HepG2 (cell line): ENCODE measurements at regions not wholly inside any gene's neighbourhood (a gene's known extent, or its start where the extent isn't known, plus 50 kb on each side); places are given as distances from the start of the nearest gene placed in this dataset.
A peak's percentile ranks its signal among the peaks of the same experiment; 100 is the strongest.

ENCODE experiments used
- ATRX ChIP-seq: sonication (generic); formaldehyde crosslinking; IDR thresholded peaks from 2 replicates; pipeline ENCODE4 v1.4.0; 2020; ENCODE audit warnings: missing genetic modification reagents, borderline replicate concordance
- BHLHE40 ChIP-seq: IDR thresholded peaks from 2 replicates; pipeline ENCODE4 v1.6.1; 2011; ENCODE audit warnings: low read length, improper control_type of control experiment
- ELF1 ChIP-seq: sonication (generic); formaldehyde crosslinking; IDR thresholded peaks from 2 replicates; pipeline ENCODE4 v1.4.0; 2020; ENCODE audit warnings: missing genetic modification reagents
- GABPA ChIP-seq, 2 experiments: IDR thresholded peaks; 2 replicates each; pipeline ENCODE4 v1.6.1; 2011 to 2016; ENCODE audit warnings: low read depth in 2 of 2, low read length in 1 of 2, missing biosample characterization in 1 of 2, missing genetic modification characterization in 1 of 2
- GFI1 ChIP-seq: sonication (generic); formaldehyde crosslinking; IDR thresholded peaks from 2 replicates; pipeline ENCODE4 v1.5.0; 2020; ENCODE audit warnings: missing genetic modification reagents, mild to moderate bottlenecking, borderline replicate concordance
- ISX ChIP-seq: sonication (generic); formaldehyde crosslinking; conservative IDR thresholded peaks from 2 replicates; pipeline ENCODE4 v1.5.0; 2020; ENCODE audit warnings: missing genetic modification reagents
- MEF2D ChIP-seq: sonication (generic); formaldehyde crosslinking; IDR thresholded peaks from 2 replicates; pipeline ENCODE4 v1.5.1; 2020; ENCODE audit warnings: mild to moderate bottlenecking, missing genetic modification reagents
- PPARG ChIP-seq: conservative IDR thresholded peaks from 2 replicates; pipeline ENCODE4 v1.6.1; 2016; ENCODE audit warnings: missing biosample characterization, missing genetic modification reagents
- SP140L ChIP-seq: sonication (generic); formaldehyde crosslinking; IDR thresholded peaks from 2 replicates; pipeline ENCODE4 v1.4.0; 2020; ENCODE audit warnings: missing genetic modification reagents, borderline replicate concordance
- TBX2 ChIP-seq: sonication (generic); formaldehyde crosslinking; IDR thresholded peaks from 2 replicates; pipeline ENCODE4 v1.5.0; 2020; ENCODE audit warnings: missing genetic modification reagents, mild to moderate bottlenecking, borderline replicate concordance
- TEAD3 ChIP-seq: optimal IDR thresholded peaks from 2 replicates; pipeline ENCODE3; 2016; ENCODE audit warnings: borderline replicate concordance
- ZNF101 ChIP-seq: sonication (generic); formaldehyde crosslinking; IDR thresholded peaks from 2 replicates; pipeline ENCODE4 v1.4.0; 2020; ENCODE audit warnings: mild to moderate bottlenecking, low read depth, missing genetic modification reagents, borderline replicate concordance
- ZNF3 ChIP-seq: IDR thresholded peaks from 2 replicates; pipeline ENCODE4 v1.7.0; 2017; ENCODE audit warnings: inconsistent platforms
- ZNF558 ChIP-seq: sonication (generic); formaldehyde crosslinking; IDR thresholded peaks from 2 replicates; pipeline ENCODE4 v1.9.0; 2022; ENCODE audit warnings: mild to moderate bottlenecking, missing genetic modification reagents, borderline replicate concordance
- ZNF615 ChIP-seq: sonication (generic); formaldehyde crosslinking; IDR thresholded peaks from 2 replicates; pipeline ENCODE4 v1.5.0; 2020; ENCODE audit warnings: mild to moderate bottlenecking, missing genetic modification reagents, borderline replicate concordance
- ZNF678 ChIP-seq: sonication (generic); formaldehyde crosslinking; IDR thresholded peaks from 2 replicates; pipeline ENCODE4 v1.4.0; 2020; ENCODE audit warnings: mild to moderate bottlenecking, missing genetic modification reagents
- ZSCAN12 ChIP-seq: sonication (generic); formaldehyde crosslinking; IDR thresholded peaks from 2 replicates; pipeline ENCODE4 v1.9.0; 2021; ENCODE audit warnings: mild to moderate bottlenecking, missing genetic modification reagents
- TF ChIP-seq, protein P1 (sequence below): sonication (generic); formaldehyde crosslinking; IDR thresholded peaks from 2 replicates; pipeline ENCODE4 v1.4.0; 2020; ENCODE audit warnings: mild to moderate bottlenecking, missing genetic modification reagents
- TF ChIP-seq, protein P2 (sequence below): IDR thresholded peaks from 2 replicates; pipeline ENCODE4 v1.6.1; 2016; ENCODE audit warnings: mild to moderate bottlenecking
- TF ChIP-seq, protein P3 (sequence below): sonication (generic); formaldehyde crosslinking; IDR thresholded peaks from 2 replicates; pipeline ENCODE4 v1.5.0; 2020; ENCODE audit warnings: mild to moderate bottlenecking, missing genetic modification reagents, borderline replicate concordance
- TF ChIP-seq, protein P4 (sequence below): sonication (generic); formaldehyde crosslinking; conservative IDR thresholded peaks from 2 replicates; pipeline ENCODE4 v1.4.0; 2020; ENCODE audit warnings: missing genetic modification reagents

DNA sequence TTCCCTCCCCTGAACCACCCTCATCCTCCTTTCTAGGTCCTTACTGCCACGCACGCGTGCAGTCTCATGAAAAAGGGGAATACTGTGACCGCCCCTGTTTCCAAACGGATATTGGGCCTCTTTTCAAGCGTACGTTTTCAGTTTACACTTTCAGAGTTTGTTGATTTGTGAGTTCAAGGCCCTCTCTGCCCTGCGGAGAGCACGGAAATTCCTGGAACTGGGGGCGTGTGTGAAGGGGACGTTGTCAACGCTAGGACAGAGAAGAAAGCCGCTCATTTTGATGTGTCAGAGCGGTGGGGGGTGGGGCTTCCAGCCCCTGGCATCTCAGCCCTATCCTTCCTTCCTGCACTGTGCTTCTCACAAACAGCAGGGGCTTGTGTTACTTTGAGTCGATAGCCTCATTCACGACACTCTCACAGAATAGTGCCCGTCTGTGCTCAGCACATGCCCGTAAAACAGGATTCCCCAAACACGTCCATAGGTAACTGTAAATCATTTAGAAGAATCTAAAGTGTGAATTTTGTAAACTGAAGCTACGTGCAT, 137.6 kb upstream of the PEG3 start (continued):
- TF ChIP-seq, protein P1, sequence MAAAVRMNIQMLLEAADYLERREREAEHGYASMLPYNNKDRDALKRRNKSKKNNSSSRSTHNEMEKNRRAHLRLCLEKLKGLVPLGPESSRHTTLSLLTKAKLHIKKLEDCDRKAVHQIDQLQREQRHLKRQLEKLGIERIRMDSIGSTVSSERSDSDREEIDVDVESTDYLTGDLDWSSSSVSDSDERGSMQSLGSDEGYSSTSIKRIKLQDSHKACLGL (CRISPR knock-in tag): no peak
- TF ChIP-seq ZNF558 (CRISPR knock-in tag) (peak; percentile 47; the same call in 1 of the 2 replicates), MEF2D (peak; percentile 93), PPARG (CRISPR knock-in tag) (peak; percentile 89), ZNF3 (CRISPR knock-in tag) (peak; percentile 74; the same call in 1 of the 2 replicates), GFI1 (peak; percentile 74), GABPA (IDR thresholded peaks at IDR 0.05; ENCODE audit: low read depth, low read length) (no peak), GABPA (CRISPR knock-in tag; IDR thresholded peaks at IDR 0.05; ENCODE audit: low read depth) (peak; percentile 67), ZSCAN12 (CRISPR knock-in tag) (no peak), BHLHE40 (peak; percentile 24; the same call in 1 of the 2 replicates), TBX2 (peak; percentile 94), ATRX (CRISPR knock-in tag) (no peak), ELF1 (CRISPR knock-in tag) (peak; percentile 69), ZNF101 (CRISPR knock-in tag) (no peak), ZNF678 (CRISPR knock-in tag) (no peak), SP140L (no peak; the same call in 1 of the 2 replicates), TEAD3 (CRISPR knock-in tag) (peak; percentile 94), ZNF615 (CRISPR knock-in tag) (no peak; the same call in 1 of the 2 replicates), ISX (no peak)
- TF ChIP-seq, protein P2, sequence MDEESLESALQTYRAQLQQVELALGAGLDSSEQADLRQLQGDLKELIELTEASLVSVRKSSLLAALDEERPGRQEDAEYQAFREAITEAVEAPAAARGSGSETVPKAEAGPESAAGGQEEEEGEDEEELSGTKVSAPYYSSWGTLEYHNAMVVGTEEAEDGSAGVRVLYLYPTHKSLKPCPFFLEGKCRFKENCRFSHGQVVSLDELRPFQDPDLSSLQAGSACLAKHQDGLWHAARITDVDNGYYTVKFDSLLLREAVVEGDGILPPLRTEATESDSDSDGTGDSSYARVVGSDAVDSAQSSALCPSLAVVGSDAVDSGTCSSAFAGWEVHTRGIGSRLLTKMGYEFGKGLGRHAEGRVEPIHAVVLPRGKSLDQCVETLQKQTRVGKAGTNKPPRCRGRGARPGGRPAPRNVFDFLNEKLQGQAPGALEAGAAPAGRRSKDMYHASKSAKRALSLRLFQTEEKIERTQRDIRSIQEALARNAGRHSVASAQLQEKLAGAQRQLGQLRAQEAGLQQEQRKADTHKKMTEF: peak; percentile 91
- TF ChIP-seq, protein P3, sequence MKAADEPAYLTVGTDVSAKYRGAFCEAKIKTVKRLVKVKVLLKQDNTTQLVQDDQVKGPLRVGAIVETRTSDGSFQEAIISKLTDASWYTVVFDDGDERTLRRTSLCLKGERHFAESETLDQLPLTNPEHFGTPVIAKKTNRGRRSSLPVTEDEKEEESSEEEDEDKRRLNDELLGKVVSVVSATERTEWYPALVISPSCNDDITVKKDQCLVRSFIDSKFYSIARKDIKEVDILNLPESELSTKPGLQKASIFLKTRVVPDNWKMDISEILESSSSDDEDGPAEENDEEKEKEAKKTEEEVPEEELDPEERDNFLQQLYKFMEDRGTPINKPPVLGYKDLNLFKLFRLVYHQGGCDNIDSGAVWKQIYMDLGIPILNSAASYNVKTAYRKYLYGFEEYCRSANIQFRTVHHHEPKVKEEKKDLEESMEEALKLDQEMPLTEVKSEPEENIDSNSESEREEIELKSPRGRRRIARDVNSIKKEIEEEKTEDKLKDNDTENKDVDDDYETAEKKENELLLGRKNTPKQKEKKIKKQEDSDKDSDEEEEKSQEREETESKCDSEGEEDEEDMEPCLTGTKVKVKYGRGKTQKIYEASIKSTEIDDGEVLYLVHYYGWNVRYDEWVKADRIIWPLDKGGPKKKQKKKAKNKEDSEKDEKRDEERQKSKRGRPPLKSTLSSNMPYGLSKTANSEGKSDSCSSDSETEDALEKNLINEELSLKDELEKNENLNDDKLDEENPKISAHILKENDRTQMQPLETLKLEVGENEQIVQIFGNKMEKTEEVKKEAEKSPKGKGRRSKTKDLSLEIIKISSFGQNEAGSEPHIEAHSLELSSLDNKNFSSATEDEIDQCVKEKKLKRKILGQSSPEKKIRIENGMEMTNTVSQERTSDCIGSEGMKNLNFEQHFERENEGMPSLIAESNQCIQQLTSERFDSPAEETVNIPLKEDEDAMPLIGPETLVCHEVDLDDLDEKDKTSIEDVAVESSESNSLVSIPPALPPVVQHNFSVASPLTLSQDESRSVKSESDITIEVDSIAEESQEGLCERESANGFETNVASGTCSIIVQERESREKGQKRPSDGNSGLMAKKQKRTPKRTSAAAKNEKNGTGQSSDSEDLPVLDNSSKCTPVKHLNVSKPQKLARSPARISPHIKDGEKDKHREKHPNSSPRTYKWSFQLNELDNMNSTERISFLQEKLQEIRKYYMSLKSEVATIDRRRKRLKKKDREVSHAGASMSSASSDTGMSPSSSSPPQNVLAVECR (CRISPR knock-in tag): peak; percentile 69; the same call in 1 of the 2 replicates
- TF ChIP-seq, protein P4, sequence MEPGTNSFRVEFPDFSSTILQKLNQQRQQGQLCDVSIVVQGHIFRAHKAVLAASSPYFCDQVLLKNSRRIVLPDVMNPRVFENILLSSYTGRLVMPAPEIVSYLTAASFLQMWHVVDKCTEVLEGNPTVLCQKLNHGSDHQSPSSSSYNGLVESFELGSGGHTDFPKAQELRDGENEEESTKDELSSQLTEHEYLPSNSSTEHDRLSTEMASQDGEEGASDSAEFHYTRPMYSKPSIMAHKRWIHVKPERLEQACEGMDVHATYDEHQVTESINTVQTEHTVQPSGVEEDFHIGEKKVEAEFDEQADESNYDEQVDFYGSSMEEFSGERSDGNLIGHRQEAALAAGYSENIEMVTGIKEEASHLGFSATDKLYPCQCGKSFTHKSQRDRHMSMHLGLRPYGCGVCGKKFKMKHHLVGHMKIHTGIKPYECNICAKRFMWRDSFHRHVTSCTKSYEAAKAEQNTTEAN: peak; percentile 94
